ENCODE measurements at regions not wholly inside any gene's neighbourhood (a gene's known extent, or its start where the extent isn't known, plus 50 kb on each side); places are given as distances from the start of the nearest gene placed in this dataset.

- 80 to 92% (median 84%) methylated on average over 3 of the region's 3 CpGs for WGBS, 4 donors
- DNase-seq (no peak), ATAC-seq (no peak)
- Histone ChIP-seq H3K4me1 (peaks cover 0 to 33% (median 4%) of the 10 kb centered on the region in 12 donors), H3K9me3 (no peaks in the 10 kb centered on the region), H3K4me3 (no peak overlapping the region), H3K36me3 (no peaks in the 10 kb centered on the region), H3K27ac (no peak overlapping the region), H3K27me3 (no peaks in the 10 kb centered on the region)
- TF ChIP-seq POLR2A (IDR thresholded peaks at IDR 0.05) = no peak
- TF ChIP-seq CTCF (IDR thresholded peaks at IDR 0.05) = no peak
- intact Hi-C loops (cut with DNase I) = no loop called here
These were observed 174.1 kb upstream of the BET1 start for GRCh38 chr7:94178230-94178629.

DNA sequence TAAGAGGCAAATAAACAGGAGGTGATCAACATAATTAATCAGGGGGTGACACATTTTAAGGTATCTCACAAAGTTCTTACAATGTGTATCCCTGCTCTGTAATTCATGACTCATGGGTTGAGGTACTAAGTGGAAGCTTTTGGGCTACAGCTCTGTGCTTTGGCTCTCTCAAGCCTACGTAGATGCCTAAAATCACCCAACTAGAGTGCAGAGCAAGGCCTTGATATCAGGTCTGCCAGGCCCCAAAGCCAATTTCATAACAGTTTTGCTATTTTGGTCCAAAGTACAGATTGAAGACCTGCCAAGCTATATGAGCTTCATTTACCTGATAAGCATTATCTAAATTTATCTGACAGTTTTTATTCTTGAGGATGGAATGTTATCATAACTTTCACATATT is 175.3 kb upstream of the BET1 start:
- DNase-seq (no peak), ATAC-seq (no peak)
- Histone ChIP-seq H3K36me3 (no peaks in the 10 kb centered on the region), H3K9me3 (no peaks in the 10 kb centered on the region), H3K27me3 (no peaks in the 10 kb centered on the region), H3K27ac (no peak overlapping the region), H3K4me1 (peaks cover 0 to 35% (median 7%) of the 10 kb centered on the region in 12 donors), H3K4me3 (no peak overlapping the region)
- WGBS, 4 donors = 86 to 100% (median 94%) methylated on average over 1 of the region's 1 CpG
- no peak for TF ChIP-seq POLR2A (IDR thresholded peaks at IDR 0.05)
- TF ChIP-seq CTCF (IDR thresholded peaks at IDR 0.05) = no peak
- intact Hi-C loops (cut with DNase I) = no loop called here

DNA sequence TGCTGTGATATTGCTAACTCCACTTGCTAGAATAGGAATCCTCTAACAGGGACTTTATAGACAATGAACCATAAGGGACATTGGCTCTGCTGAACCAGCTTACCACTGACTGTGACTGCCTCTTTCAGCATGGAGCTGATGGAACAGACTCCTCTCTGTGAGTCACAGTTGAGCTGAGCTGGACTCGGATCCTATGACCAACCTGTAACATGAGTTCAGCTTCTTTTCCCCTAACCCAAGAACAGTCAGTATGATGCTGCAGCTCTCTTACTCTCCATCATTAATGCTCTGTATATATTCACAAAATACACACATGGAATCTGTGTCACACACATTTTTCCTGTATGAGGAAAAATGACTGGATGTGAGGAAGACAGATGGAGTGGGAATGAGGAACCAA is 177.9 kb upstream of the BET1 start:
- intact Hi-C loops (cut with DNase I) = loop anchor here in 1 of 10 donors (10.0 kb wide), 1 partner anchor 287 kb away; the partner anchor contains the start of gene TFPI2
- 88 to 94% (median 91%) methylated on average over 1 of the region's 1 CpG for WGBS, 4 donors

DNA sequence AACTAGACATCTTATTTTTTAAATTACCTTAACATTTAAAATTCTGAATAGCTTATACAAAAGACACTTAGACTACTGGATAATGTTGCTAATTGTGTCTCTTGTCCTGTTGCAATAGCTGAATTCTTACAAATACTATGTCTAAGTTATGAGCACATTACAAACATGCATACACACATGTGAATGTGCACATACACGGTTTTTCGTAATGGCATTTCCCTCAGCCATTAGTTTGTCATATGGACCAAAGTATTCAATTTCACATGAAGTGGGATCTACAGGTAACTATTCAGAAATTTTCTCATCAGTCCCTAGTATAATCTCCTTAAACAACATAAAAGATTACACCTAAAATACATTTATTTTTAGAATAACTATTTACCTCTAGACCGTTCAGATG is 178.6 kb upstream of the BET1 start:
- ATAC-seq = no peak
- intact Hi-C loops (cut with DNase I) = loop anchor here in 1 of 10 donors (10.0 kb wide), 1 partner anchor 288 kb away; the partner anchor contains the start of gene TFPI2
- 75 to 87% (median 79%) methylated on average over 3 of the region's 3 CpGs for WGBS, 4 donors

More for the DNA sequence above, 177.9 kb upstream of the BET1 start:
- Histone ChIP-seq H3K4me1 (peaks cover 0 to 23% (median 7%) of the 10 kb centered on the region in 12 donors), H3K27ac (peak overlapping the region in 5 of 12 donors; percentile 72 to 89 (median 74)), H3K36me3 (no peaks in the 10 kb centered on the region), H3K4me3 (no peak overlapping the region), H3K9me3 (no peaks in the 10 kb centered on the region), H3K27me3 (no peaks in the 10 kb centered on the region)
- ATAC-seq = no peak
- TF ChIP-seq POLR2A (IDR thresholded peaks at IDR 0.05) = no peak
- TF ChIP-seq CTCF (IDR thresholded peaks at IDR 0.05) = no peak
- DNase-seq = no peak

More for the DNA sequence above, 178.6 kb upstream of the BET1 start:
- H3K36me3 ChIP-seq = no peaks in the 10 kb centered on the region
- H3K9me3 ChIP-seq = no peaks in the 10 kb centered on the region
- TF ChIP-seq POLR2A (IDR thresholded peaks at IDR 0.05) = no peak
- no peak for TF ChIP-seq CTCF (IDR thresholded peaks at IDR 0.05)
- peaks cover 0 to 20% (median 7%) of the 10 kb centered on the region in 12 donors for H3K4me1 ChIP-seq
- H3K27me3 ChIP-seq = no peaks in the 10 kb centered on the region
- no peak overlapping the region for H3K4me3 ChIP-seq
- peak overlapping the region; percentile 27 to 89 (median 73) for H3K27ac ChIP-seq
- no peak for DNase-seq
